ENCODE measurements at regions not wholly inside any gene's neighbourhood (a gene's known extent, or its start where the extent isn't known, plus 50 kb on each side); places are given as distances from the start of the nearest gene placed in this dataset.
"Not testable (repeated sequence)": the region's sequence is repeated elsewhere in the genome, so short reads cannot be mapped to it uniquely, and the experiment has no call there.

DNA sequence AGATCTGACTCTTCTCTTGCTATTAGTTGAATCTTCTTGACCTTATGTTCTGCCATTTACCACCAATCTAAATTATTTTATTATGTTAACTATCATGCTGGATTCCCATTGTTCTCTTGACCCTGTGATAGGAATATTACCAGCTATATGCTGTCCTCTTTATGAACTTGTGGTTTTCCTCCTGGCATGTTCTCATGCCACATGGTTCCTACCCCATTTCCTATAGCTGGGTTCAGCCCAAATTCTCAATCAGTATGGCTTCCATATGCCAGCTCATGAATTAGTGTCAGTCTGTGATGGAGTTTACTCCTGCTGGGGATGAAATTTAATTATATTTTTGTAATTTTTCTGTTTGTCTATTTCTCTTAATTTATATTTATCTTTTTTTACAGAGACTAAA is 430.5 kb downstream of the SMARCA1 start:
- Histone ChIP-seq H3K36me3 (replicated peaks) (no peaks in the 10 kb centered on the region), H3K4me1 (no peaks in the 10 kb centered on the region), H3K4me3 (no peak overlapping the region), H3K9me3 (no peaks in the 10 kb centered on the region), H3K27me3 (ENCODE audit: low read depth) (no peaks in the 10 kb centered on the region)
- no peak for DNase-seq (ENCODE audit: low spot score in 2 of 2)
- in situ Hi-C loops (cut with MboI; ENCODE audit: low sequenced_read_pairs): no loop called here

DNA sequence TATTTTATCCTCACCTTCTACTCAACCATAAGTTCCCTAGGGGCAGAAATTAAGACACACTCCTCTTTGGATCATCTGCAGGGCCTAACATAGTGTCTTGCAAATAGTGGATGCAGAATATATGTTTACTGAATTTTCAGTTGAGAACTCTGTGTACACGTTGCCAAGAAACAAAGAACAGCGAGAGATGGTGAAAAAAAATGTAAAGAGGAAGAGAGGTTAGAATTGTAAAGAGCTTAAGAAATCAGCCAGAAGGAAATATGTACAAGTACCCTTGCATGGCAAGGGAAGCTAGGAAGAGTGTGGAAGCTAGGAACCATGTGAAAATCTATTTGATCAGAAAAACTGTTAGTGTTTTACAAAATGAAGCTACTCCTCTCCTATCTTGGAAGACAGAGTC is 431.0 kb downstream of the SMARCA1 start:
- Histone ChIP-seq H3K4me1 (no peaks in the 10 kb centered on the region), H3K27me3 (ENCODE audit: low read depth) (no peaks in the 10 kb centered on the region), H3K4me3 (no peak overlapping the region), H3K9me3 (no peaks in the 10 kb centered on the region), H3K36me3 (replicated peaks) (no peaks in the 10 kb centered on the region)
- in situ Hi-C loops (cut with MboI; ENCODE audit: low sequenced_read_pairs): no loop called here
- DNase-seq (ENCODE audit: low spot score in 2 of 2): no peak

DNA sequence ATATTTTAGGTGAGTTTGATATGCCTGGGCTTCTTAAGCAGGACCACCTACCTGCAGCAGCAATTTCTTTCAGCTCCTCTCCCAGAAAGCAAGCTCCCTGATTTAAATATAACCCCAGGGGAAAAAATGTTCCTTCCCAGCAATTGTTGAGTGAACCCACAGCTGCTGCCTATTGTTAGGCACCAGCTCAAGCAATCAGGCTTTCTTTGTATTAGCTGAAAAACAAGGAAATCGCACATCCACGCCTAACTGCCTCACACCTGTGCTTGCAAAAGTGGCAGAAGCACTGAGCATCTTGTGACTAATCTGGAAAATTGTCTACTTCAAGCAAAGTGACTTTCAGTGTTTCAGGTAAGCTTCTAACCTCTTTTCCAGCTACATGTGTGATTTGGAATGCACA is 432.2 kb downstream of the SMARCA1 start:
- Histone ChIP-seq H3K9me3 (no peaks in the 10 kb centered on the region), H3K4me3 (no peak overlapping the region), H3K36me3 (replicated peaks) (no peaks in the 10 kb centered on the region), H3K4me1 (no peaks in the 10 kb centered on the region), H3K27me3 (ENCODE audit: low read depth) (no peaks in the 10 kb centered on the region)
- DNase-seq (ENCODE audit: low spot score in 2 of 2): no peak
- in situ Hi-C loops (cut with MboI; ENCODE audit: low sequenced_read_pairs): no loop called here

- Histone ChIP-seq H3K4me3 (no peak overlapping the region), H3K27me3 (ENCODE audit: low read depth) (no peaks in the 10 kb centered on the region), H3K36me3 (replicated peaks) (no peaks in the 10 kb centered on the region), H3K4me1 (no peaks in the 10 kb centered on the region), H3K9me3 (no peaks in the 10 kb centered on the region)
- no peak for DNase-seq (ENCODE audit: low spot score in 2 of 2)
- in situ Hi-C loops (cut with MboI; ENCODE audit: low sequenced_read_pairs): no loop called here
Observed at GRCh38 chrX:129086802-129087201, 436.5 kb downstream of the SMARCA1 start.

GRCh38 chrX:129084291-129084690 is 439.0 kb downstream of the SMARCA1 start:
- H3K36me3 ChIP-seq (replicated peaks); DNase-seq (ENCODE audit: low spot score in 2 of 2); H3K27me3 ChIP-seq (ENCODE audit: low read depth); H3K9me3 ChIP-seq; H3K4me1 ChIP-seq; in situ Hi-C loops (cut with MboI; ENCODE audit: low sequenced_read_pairs); H3K4me3 ChIP-seq: not testable (repeated sequence)

GRCh38 chrX:129077424-129078170 is 445.7 kb downstream of the SMARCA1 start:
- Histone ChIP-seq H3K9me3 (no peaks in the 10 kb centered on the region), H3K4me1 (no peaks in the 10 kb centered on the region), H3K36me3 (replicated peaks) (no peaks in the 10 kb centered on the region), H3K4me3 (no peak overlapping the region), H3K27me3 (ENCODE audit: low read depth) (no peaks in the 10 kb centered on the region)
- no peak for DNase-seq (ENCODE audit: low spot score in 2 of 2)
- in situ Hi-C loops (cut with MboI; ENCODE audit: low sequenced_read_pairs): no loop called here

- Histone ChIP-seq H3K36me3 (replicated peaks) (no peaks in the 10 kb centered on the region), H3K27me3 (ENCODE audit: low read depth) (no peaks in the 10 kb centered on the region), H3K9me3 (no peaks in the 10 kb centered on the region), H3K4me3 (no peak overlapping the region), H3K4me1 (no peaks in the 10 kb centered on the region)
- in situ Hi-C loops (cut with MboI; ENCODE audit: low sequenced_read_pairs): no loop called here
- no peak for DNase-seq (ENCODE audit: low spot score in 2 of 2)
Observed at GRCh38 chrX:129071390-129071789, 451.9 kb downstream of the SMARCA1 start.

- no peaks in the 10 kb centered on the region for H3K4me1 ChIP-seq
- in situ Hi-C loops (cut with MboI; ENCODE audit: low sequenced_read_pairs): no loop called here
- DNase-seq (ENCODE audit: low spot score in 2 of 2): no peak
- H3K4me3 ChIP-seq: no peak overlapping the region
- H3K36me3 ChIP-seq (replicated peaks): no peaks in the 10 kb centered on the region
- H3K27me3 ChIP-seq (ENCODE audit: low read depth): no peaks in the 10 kb centered on the region
- no peaks in the 10 kb centered on the region for H3K9me3 ChIP-seq
Observed at GRCh38 chrX:129065895-129066294, 457.4 kb downstream of the SMARCA1 start.

- DNase-seq (ENCODE audit: low spot score in 2 of 2): no peak
- Histone ChIP-seq H3K9me3 (no peaks in the 10 kb centered on the region), H3K4me1 (no peaks in the 10 kb centered on the region), H3K36me3 (replicated peaks) (no peaks in the 10 kb centered on the region), H3K4me3 (no peak overlapping the region), H3K27me3 (ENCODE audit: low read depth) (no peaks in the 10 kb centered on the region)
- in situ Hi-C loops (cut with MboI; ENCODE audit: low sequenced_read_pairs): no loop called here
Observed at GRCh38 chrX:129058405-129058804, 464.9 kb downstream of the SMARCA1 start.

DNA sequence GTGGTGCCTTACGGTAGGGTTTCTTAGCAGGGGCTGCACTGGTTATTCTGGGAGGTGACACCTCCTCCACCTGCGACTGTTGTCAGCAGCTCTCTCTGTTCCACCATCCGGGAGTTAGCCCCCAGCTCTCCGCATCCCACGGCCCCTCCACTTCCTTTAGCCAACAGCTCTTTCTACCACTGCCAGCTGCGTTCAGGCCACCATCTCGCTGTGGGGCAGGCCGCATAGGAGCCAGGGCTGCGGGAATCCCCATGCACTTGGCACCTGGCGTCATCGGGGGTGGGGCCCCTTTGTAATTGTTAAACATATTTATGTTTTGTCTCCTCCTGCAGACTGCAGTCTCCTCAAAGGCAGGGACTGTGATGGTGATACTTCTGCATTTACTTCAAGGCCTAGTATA is 480.2 kb downstream of the SMARCA1 start:
- Histone ChIP-seq H3K4me3 (no peak overlapping the region), H3K9me3 (no peaks in the 10 kb centered on the region), H3K36me3 (replicated peaks) (no peaks in the 10 kb centered on the region), H3K27me3 (ENCODE audit: low read depth) (no peaks in the 10 kb centered on the region), H3K4me1 (no peaks in the 10 kb centered on the region)
- in situ Hi-C loops (cut with MboI; ENCODE audit: low sequenced_read_pairs): no loop called here
- no peak for DNase-seq (ENCODE audit: low spot score in 2 of 2)

DNA sequence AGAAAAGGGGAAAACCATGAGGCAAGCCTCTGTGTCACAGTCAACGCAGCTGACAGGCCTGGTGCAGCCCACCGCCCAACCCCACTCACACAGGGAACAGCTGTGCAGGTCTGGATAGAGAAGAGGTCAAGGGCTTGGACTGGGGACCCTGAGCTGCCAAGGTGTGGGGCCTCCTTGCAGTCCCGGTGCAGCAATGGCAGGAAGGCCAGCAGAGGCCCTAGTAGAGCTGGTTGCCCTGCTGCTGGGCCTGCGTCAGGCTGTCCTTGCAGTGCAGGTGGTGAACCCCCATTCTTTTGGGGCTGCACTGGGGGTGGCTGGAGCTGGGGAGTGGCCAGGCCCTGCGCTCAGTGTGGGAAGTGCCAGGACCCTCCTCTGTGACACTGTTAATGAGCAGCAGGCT is 482.0 kb downstream of the SMARCA1 start:
- Histone ChIP-seq H3K4me1 (no peaks in the 10 kb centered on the region), H3K9me3 (no peaks in the 10 kb centered on the region), H3K36me3 (replicated peaks) (no peaks in the 10 kb centered on the region), H3K27me3 (ENCODE audit: low read depth) (no peaks in the 10 kb centered on the region), H3K4me3 (no peak overlapping the region)
- no peak for DNase-seq (ENCODE audit: low spot score in 2 of 2)
- in situ Hi-C loops (cut with MboI; ENCODE audit: low sequenced_read_pairs): no loop called here

DNA sequence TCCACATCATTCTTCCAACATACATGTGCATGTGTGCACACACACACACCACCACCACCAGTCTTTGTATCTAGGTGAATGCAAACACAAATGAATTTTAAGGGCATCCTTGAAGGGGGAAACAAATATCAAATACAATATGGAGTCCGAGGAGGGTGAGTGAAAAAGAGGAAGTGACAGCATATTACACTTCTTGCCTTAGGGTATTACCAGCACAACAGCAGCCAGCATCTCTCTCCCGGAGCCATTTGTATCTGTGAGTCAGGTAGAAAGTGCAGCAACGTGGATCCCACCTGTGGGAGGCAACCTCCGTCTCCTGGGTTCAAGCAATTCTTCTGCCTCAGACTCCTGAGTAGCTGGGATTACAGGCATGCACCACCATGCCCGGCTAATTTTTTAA is 483.2 kb downstream of the SMARCA1 start:
- in situ Hi-C loops (cut with MboI; ENCODE audit: low sequenced_read_pairs): no loop called here
- Histone ChIP-seq H3K4me3 (no peak overlapping the region), H3K4me1 (no peaks in the 10 kb centered on the region), H3K9me3 (no peaks in the 10 kb centered on the region), H3K36me3 (replicated peaks) (no peaks in the 10 kb centered on the region), H3K27me3 (ENCODE audit: low read depth) (no peaks in the 10 kb centered on the region)
- DNase-seq (ENCODE audit: low spot score in 2 of 2): no peak

- in situ Hi-C loops (cut with MboI; ENCODE audit: low sequenced_read_pairs): no loop called here
- H3K27me3 ChIP-seq (ENCODE audit: low read depth): no peaks in the 10 kb centered on the region
- H3K36me3 ChIP-seq (replicated peaks): no peaks in the 10 kb centered on the region
- H3K4me3 ChIP-seq: no peak overlapping the region
- H3K9me3 ChIP-seq: no peaks in the 10 kb centered on the region
- no peak for DNase-seq (ENCODE audit: low spot score in 2 of 2)
- no peaks in the 10 kb centered on the region for H3K4me1 ChIP-seq
Observed at GRCh38 chrX:129039176-129039575, 484.1 kb downstream of the SMARCA1 start.

GRCh38 chrX:129037389-129037788 is 485.9 kb downstream of the SMARCA1 start:
- no peak for DNase-seq (ENCODE audit: low spot score in 2 of 2)
- no peaks in the 10 kb centered on the region for H3K27me3 ChIP-seq (ENCODE audit: low read depth)
- in situ Hi-C loops (cut with MboI; ENCODE audit: low sequenced_read_pairs): no loop called here
- no peak overlapping the region for H3K4me3 ChIP-seq
- no peaks in the 10 kb centered on the region for H3K4me1 ChIP-seq
- no peaks in the 10 kb centered on the region for H3K9me3 ChIP-seq
- no peaks in the 10 kb centered on the region for H3K36me3 ChIP-seq (replicated peaks)

GRCh38 chrX:129035180-129035579 is 488.1 kb downstream of the SMARCA1 start:
- H3K4me3 ChIP-seq: no peak overlapping the region
- DNase-seq (ENCODE audit: low spot score in 2 of 2): no peak
- no peaks in the 10 kb centered on the region for H3K27me3 ChIP-seq (ENCODE audit: low read depth)
- H3K36me3 ChIP-seq (replicated peaks): no peaks in the 10 kb centered on the region
- in situ Hi-C loops (cut with MboI; ENCODE audit: low sequenced_read_pairs): no loop called here
- H3K4me1 ChIP-seq: no peaks in the 10 kb centered on the region
- H3K9me3 ChIP-seq: no peaks in the 10 kb centered on the region
